Keratinocyte (primary cell): ENCODE measurements at regions not wholly inside any gene's neighbourhood (a gene's known extent, or its start where the extent isn't known, plus 50 kb on each side); places are given as distances from the start of the nearest gene placed in this dataset.

Source experiments
- EZH2 ChIP-seq: IDR thresholded peaks from one replicate; pipeline ENCODE4 v1.6.1; 2012; ENCODE audit warnings: inconsistent platforms, mild to moderate bottlenecking, low read length, moderate library complexity
- TF ChIP-seq, protein P1 (sequence below), 3 experiments: IDR thresholded peaks in 1 of 3; conservative IDR thresholded peaks in 1 of 3; optimal IDR thresholded peaks in 1 of 3; 2 replicates in 2 of 3; 3 replicates in 1 of 3; pipeline versions ENCODE3 to v1.5.1; 2011; ENCODE audit warnings: low read length in 3 of 3, mild to moderate bottlenecking in 3 of 3, moderate library complexity in 2 of 3, control low read depth in 1 of 3, inconsistent platforms in 1 of 3; ENCODE audit not compliant: insufficient read depth in 2 of 3; ENCODE audit errors: extremely low read depth in 1 of 3

DNA sequence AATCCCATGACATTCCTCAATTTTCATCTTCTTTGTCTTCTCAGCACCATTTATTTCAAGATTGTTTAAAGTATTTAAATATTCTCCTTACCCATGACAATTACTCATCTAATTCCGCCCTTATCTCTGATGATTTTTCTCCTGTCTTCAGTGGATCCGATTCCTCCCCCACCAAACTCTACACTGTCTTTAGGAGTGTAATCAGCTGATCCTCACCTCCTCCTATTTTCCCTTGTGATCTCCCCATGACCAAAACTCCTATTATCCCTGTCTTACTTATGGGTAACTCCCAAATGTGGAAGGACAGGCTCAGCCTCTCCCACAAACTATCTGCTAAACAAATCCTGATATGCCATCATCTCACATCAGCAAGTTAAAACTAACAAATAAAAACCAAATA, 335.3 kb upstream of the RUNX1 start:
- no peak for TF ChIP-seq EZH2
- TF ChIP-seq, protein P1, sequence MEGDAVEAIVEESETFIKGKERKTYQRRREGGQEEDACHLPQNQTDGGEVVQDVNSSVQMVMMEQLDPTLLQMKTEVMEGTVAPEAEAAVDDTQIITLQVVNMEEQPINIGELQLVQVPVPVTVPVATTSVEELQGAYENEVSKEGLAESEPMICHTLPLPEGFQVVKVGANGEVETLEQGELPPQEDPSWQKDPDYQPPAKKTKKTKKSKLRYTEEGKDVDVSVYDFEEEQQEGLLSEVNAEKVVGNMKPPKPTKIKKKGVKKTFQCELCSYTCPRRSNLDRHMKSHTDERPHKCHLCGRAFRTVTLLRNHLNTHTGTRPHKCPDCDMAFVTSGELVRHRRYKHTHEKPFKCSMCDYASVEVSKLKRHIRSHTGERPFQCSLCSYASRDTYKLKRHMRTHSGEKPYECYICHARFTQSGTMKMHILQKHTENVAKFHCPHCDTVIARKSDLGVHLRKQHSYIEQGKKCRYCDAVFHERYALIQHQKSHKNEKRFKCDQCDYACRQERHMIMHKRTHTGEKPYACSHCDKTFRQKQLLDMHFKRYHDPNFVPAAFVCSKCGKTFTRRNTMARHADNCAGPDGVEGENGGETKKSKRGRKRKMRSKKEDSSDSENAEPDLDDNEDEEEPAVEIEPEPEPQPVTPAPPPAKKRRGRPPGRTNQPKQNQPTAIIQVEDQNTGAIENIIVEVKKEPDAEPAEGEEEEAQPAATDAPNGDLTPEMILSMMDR (optimal IDR thresholded peaks at IDR 0.05 in 1 of 3, IDR thresholded peaks at IDR 0.05 in 1 of 3, conservative IDR thresholded peaks at IDR 0.05 in 1 of 3; ENCODE audit: extremely low read depth in 1 of 3, insufficient read depth in 2 of 3, low read length in 3 of 3): no peak
